HepG2 (cell line): ENCODE measurements at regions not wholly inside any gene's neighbourhood (a gene's known extent, or its start where the extent isn't known, plus 50 kb on each side); places are given as distances from the start of the nearest gene placed in this dataset.

Experiments used
- AHR ChIP-seq: IDR thresholded peaks from 2 replicates; pipeline ENCODE4 v1.6.1; 2018; ENCODE audit warnings: missing genetic modification reagents, missing compliant biosample characterization
- BCL6 ChIP-seq: IDR thresholded peaks from 2 replicates; pipeline ENCODE4 v1.6.1; 2016; ENCODE audit warnings: missing genetic modification reagents, missing compliant biosample characterization
- BRCA1 ChIP-seq: sonication (generic); formaldehyde crosslinking; IDR thresholded peaks from 2 replicates; pipeline ENCODE4 v1.4.0; 2020; ENCODE audit warnings: missing genetic modification reagents
- CEBPG ChIP-seq: IDR thresholded peaks from 2 replicates; pipeline ENCODE4 v1.6.1; 2016
- CHD2 ChIP-seq: IDR thresholded peaks from 2 replicates; pipeline ENCODE4 v1.6.1; 2011; ENCODE audit warnings: low read depth, low read length, improper control_type of control experiment
- FOXP1 ChIP-seq, 2 experiments: fragments of 450-650 bp in 1 of 2; IDR thresholded peaks; 2 replicates each; pipeline ENCODE4 v1.6.1; 2017 to 2018; ENCODE audit warnings: antibody characterized with exemption in 1 of 2
- GFI1 ChIP-seq: sonication (generic); formaldehyde crosslinking; IDR thresholded peaks from 2 replicates; pipeline ENCODE4 v1.5.0; 2020; ENCODE audit warnings: missing genetic modification reagents, mild to moderate bottlenecking, borderline replicate concordance
- HDAC6 ChIP-seq: fragments of 200-600 bp; sonication (generic); IDR thresholded peaks from 2 replicates; pipeline ENCODE4 v1.7.0; 2017; ENCODE audit warnings: mild to moderate bottlenecking, antibody characterized with exemption, low read length, low read depth
- ISL2 ChIP-seq: sonication (generic); formaldehyde crosslinking; IDR thresholded peaks from 2 replicates; pipeline ENCODE4 v1.5.0; 2020; ENCODE audit warnings: missing genetic modification reagents
- NFKBIZ ChIP-seq: IDR thresholded peaks from 2 replicates; pipeline ENCODE4 v1.6.1; 2018; ENCODE audit warnings: missing genetic modification reagents, missing compliant biosample characterization
- NONO ChIP-seq, 2 experiments: fragments of 450-650 bp in 1 of 2; sonication (generic) in 1 of 2; formaldehyde crosslinking in 1 of 2; IDR thresholded peaks in 1 of 2; conservative IDR thresholded peaks in 1 of 2; 2 replicates each; pipeline versions ENCODE4 v1.6.1 to v1.8.0; 2017 to 2022; ENCODE audit warnings: mild to moderate bottlenecking in 1 of 2, missing genetic modification reagents in 1 of 2, moderate library complexity in 1 of 2
- POLR2AphosphoS5 ChIP-seq: IDR thresholded peaks from 2 replicates; pipeline ENCODE4 v1.6.1; 2012; ENCODE audit warnings: low read depth, low read length
- RBM39 ChIP-seq: fragments of 200-400 bp; formaldehyde crosslinking; IDR thresholded peaks from one replicate; pipeline ENCODE4 v1.6.1; 2018; ENCODE audit warnings: antibody characterized with exemption, mild to moderate bottlenecking, low read depth, low read length; ENCODE audit not compliant: poor library complexity, severe bottlenecking
- SOX13 ChIP-seq, 3 experiments: fragments of 450-650 bp in 1 of 3; sonication (generic) in 1 of 3; formaldehyde crosslinking in 1 of 3; IDR thresholded peaks in 2 of 3; conservative IDR thresholded peaks in 1 of 3; 2 replicates each; pipeline versions ENCODE4 v1.5.0 to v1.6.1; 2016 to 2020; ENCODE audit warnings: antibody characterized with exemption in 1 of 3, mild to moderate bottlenecking in 1 of 3, missing compliant biosample characterization in 1 of 3, missing genetic modification reagents in 1 of 3, moderate library complexity in 1 of 3
- SP140L ChIP-seq: sonication (generic); formaldehyde crosslinking; IDR thresholded peaks from 2 replicates; pipeline ENCODE4 v1.4.0; 2020; ENCODE audit warnings: missing genetic modification reagents, borderline replicate concordance
- TBX3 ChIP-seq: fragments of 450-650 bp; IDR thresholded peaks from 2 replicates; pipeline ENCODE4 v1.6.1; 2017; ENCODE audit warnings: antibody characterized with exemption, mild to moderate bottlenecking, inconsistent platforms, borderline replicate concordance
- U2AF1 ChIP-seq: fragments of 200-400 bp; formaldehyde crosslinking; optimal IDR thresholded peaks from 2 replicates; pipeline ENCODE3; 2017; ENCODE audit warnings: mild to moderate bottlenecking, low read depth, low read length
- ZBTB1 ChIP-seq: sonication (generic); formaldehyde crosslinking; IDR thresholded peaks from 2 replicates; pipeline ENCODE4 v1.4.0; 2020; ENCODE audit warnings: missing genetic modification reagents, borderline replicate concordance
- ZFP41 ChIP-seq: sonication (generic); formaldehyde crosslinking; IDR thresholded peaks from 2 replicates; pipeline ENCODE4 v1.4.0; 2020; ENCODE audit warnings: mild to moderate bottlenecking, missing genetic modification reagents, borderline replicate concordance
- ZKSCAN1 ChIP-seq: fragments of 150-350 bp; IDR thresholded peaks from 2 replicates; pipeline ENCODE4 v1.6.1; 2014; ENCODE audit warnings: low read length
- ZNF136 ChIP-seq: sonication (generic); formaldehyde crosslinking; IDR thresholded peaks from 2 replicates; pipeline ENCODE4 v1.8.1; 2022; ENCODE audit warnings: low read depth, mild to moderate bottlenecking, moderate library complexity, missing genetic modification reagents
- ZNF138 ChIP-seq: sonication (generic); formaldehyde crosslinking; IDR thresholded peaks from 2 replicates; pipeline ENCODE4 v1.5.0; 2020; ENCODE audit warnings: mild to moderate bottlenecking, low read depth, missing genetic modification reagents
- ZNF143 ChIP-seq: sonication (generic); formaldehyde crosslinking; IDR thresholded peaks from 2 replicates; pipeline ENCODE4 v1.4.0; 2020; ENCODE audit warnings: missing genetic modification reagents
- ZNF326 ChIP-seq: sonication (generic); formaldehyde crosslinking; IDR thresholded peaks from 2 replicates; pipeline ENCODE4 v1.4.0; 2020; ENCODE audit warnings: missing genetic modification reagents, borderline replicate concordance
- ZNF570 ChIP-seq: sonication (generic); formaldehyde crosslinking; IDR thresholded peaks from 2 replicates; pipeline ENCODE4 v1.4.0; 2020; ENCODE audit warnings: mild to moderate bottlenecking, missing genetic modification reagents, borderline replicate concordance
- ZNF607 ChIP-seq: sonication (generic); formaldehyde crosslinking; IDR thresholded peaks from 2 replicates; pipeline ENCODE4 v1.5.1; 2020; ENCODE audit warnings: missing genetic modification reagents, mild to moderate bottlenecking, borderline replicate concordance
- ZSCAN30 ChIP-seq: sonication (generic); formaldehyde crosslinking; IDR thresholded peaks from 2 replicates; pipeline ENCODE4 v1.5.0; 2020; ENCODE audit warnings: mild to moderate bottlenecking, missing genetic modification reagents
- TF ChIP-seq, protein P1 (sequence below): sonication (generic); formaldehyde crosslinking; IDR thresholded peaks from 2 replicates; pipeline ENCODE4 v1.8.0; 2022; ENCODE audit warnings: missing genetic modification reagents, mild to moderate bottlenecking, inconsistent platforms, borderline replicate concordance
- TF ChIP-seq, protein P2 (sequence below): conservative IDR thresholded peaks from 2 replicates; pipeline ENCODE4 v1.6.1; 2018; ENCODE audit warnings: missing genetic modification reagents
- TF ChIP-seq, protein P3 (sequence below): sonication (generic); formaldehyde crosslinking; IDR thresholded peaks from 2 replicates; pipeline ENCODE4 v1.5.0; 2020; ENCODE audit warnings: missing genetic modification reagents

DNA sequence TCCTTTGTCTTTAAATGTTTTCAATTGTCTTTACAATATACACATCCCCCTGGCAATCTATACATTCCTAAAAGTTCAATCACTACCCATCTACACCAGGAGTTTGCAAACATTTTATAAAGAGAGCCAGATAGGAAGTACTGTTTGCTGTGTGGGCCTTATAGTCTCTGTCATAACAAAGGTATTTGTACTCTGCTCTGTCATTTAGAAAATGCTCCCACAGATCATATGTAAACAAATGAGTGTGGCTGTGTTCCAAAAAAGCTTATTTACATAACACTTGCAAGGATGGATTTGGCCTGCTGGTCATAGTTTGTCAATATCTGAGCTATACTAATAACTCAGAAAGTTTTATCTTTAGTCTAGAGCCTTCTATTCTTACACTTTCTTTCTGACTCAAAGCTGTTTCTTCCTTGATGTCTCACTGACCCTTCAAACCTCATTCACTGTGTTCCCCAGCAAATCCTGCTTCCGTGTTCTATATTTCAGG is 511.9 kb downstream of the GBE1 start (continued):
- 0 out of 2 replicates have a peak, but pooled peaks have one; percentile 44 for TF ChIP-seq NFKBIZ (CRISPR knock-in tag)
- TF ChIP-seq, protein P1, sequence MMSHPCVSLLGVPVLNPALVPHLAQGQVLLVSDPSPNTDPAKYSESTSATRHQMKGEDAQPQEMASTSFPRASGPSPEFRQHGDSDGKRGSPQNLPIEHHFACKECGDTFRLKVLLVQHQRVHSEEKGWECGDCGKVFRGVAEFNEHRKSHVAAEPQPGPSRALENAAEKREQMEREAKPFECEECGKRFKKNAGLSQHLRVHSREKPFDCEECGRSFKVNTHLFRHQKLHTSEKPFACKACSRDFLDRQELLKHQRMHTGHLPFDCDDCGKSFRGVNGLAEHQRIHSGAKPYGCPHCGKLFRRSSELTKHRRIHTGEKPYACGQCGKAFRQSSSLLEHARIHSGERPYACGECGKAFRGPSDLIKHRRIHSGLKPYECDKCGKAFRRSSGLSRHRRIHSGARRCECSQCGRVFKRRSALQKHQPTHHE (CRISPR knock-in tag): no peak
- no peak for TF ChIP-seq CHD2
- no peak for TF ChIP-seq BRCA1 (CRISPR knock-in tag)
- TF ChIP-seq ZNF143 (CRISPR knock-in tag): no peak
- TF ChIP-seq ZSCAN30 (CRISPR knock-in tag): no peak
- no peak for TF ChIP-seq ZNF326
- peak; percentile 88 for TF ChIP-seq BCL6 (CRISPR knock-in tag)
- no peak for TF ChIP-seq ZNF570
- TF ChIP-seq CEBPG (CRISPR knock-in tag): 0 out of 2 replicates have a peak, but pooled peaks have one; percentile 16
- peak; percentile 82 for TF ChIP-seq GFI1 (CRISPR knock-in tag)
- TF ChIP-seq SP140L: no peak
- TF ChIP-seq RBM39: no peak
- no peak for TF ChIP-seq NONO (IDR thresholded peaks at IDR 0.05)
- no peak for TF ChIP-seq NONO (CRISPR knock-in tag; conservative IDR thresholded peaks at IDR 0.05)
- TF ChIP-seq, protein P2, sequence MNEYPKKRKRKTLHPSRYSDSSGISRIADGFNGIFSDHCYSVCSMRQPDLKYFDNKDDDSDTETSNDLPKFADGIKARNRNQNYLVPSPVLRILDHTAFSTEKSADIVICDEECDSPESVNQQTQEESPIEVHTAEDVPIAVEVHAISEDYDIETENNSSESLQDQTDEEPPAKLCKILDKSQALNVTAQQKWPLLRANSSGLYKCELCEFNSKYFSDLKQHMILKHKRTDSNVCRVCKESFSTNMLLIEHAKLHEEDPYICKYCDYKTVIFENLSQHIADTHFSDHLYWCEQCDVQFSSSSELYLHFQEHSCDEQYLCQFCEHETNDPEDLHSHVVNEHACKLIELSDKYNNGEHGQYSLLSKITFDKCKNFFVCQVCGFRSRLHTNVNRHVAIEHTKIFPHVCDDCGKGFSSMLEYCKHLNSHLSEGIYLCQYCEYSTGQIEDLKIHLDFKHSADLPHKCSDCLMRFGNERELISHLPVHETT: no peak
- peak; percentile 81 for TF ChIP-seq FOXP1 (IDR thresholded peaks at IDR 0.05)
- TF ChIP-seq FOXP1 (CRISPR knock-in tag; IDR thresholded peaks at IDR 0.05): peak; percentile 85
- TF ChIP-seq AHR: no peak
- no peak for TF ChIP-seq POLR2AphosphoS5
- no peak for TF ChIP-seq ZKSCAN1
- no peak for TF ChIP-seq ZFP41 (CRISPR knock-in tag)
- peak; percentile 93 for TF ChIP-seq TBX3
- TF ChIP-seq ZBTB1 (CRISPR knock-in tag): no peak
- no peak for TF ChIP-seq U2AF1
- peak; percentile 85 for TF ChIP-seq ISL2 (CRISPR knock-in tag)
- TF ChIP-seq ZNF136 (CRISPR knock-in tag): no peak
- TF ChIP-seq, protein P3, sequence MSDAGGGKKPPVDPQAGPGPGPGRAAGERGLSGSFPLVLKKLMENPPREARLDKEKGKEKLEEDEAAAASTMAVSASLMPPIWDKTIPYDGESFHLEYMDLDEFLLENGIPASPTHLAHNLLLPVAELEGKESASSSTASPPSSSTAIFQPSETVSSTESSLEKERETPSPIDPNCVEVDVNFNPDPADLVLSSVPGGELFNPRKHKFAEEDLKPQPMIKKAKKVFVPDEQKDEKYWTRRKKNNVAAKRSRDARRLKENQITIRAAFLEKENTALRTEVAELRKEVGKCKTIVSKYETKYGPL (CRISPR knock-in tag): no peak
- no peak for TF ChIP-seq ZNF138 (CRISPR knock-in tag)
- peak; percentile 88 for TF ChIP-seq SOX13 (IDR thresholded peaks at IDR 0.05)
- TF ChIP-seq SOX13 (CRISPR knock-in tag; conservative IDR thresholded peaks at IDR 0.05 in 1 of 2, IDR thresholded peaks at IDR 0.05 in 1 of 2): peak in 1 of 2 experiments; percentile 97; a peak in 2 of 4 replicates
- no peak for TF ChIP-seq ZNF607 (CRISPR knock-in tag)
- TF ChIP-seq HDAC6: no peak
